ENCODE measurements at regions not wholly inside any gene's neighbourhood (a gene's known extent, or its start where the extent isn't known, plus 50 kb on each side); places are given as distances from the start of the nearest gene placed in this dataset.
A peak's percentile ranks its signal among the peaks of the same experiment; 100 is the strongest.

DNA sequence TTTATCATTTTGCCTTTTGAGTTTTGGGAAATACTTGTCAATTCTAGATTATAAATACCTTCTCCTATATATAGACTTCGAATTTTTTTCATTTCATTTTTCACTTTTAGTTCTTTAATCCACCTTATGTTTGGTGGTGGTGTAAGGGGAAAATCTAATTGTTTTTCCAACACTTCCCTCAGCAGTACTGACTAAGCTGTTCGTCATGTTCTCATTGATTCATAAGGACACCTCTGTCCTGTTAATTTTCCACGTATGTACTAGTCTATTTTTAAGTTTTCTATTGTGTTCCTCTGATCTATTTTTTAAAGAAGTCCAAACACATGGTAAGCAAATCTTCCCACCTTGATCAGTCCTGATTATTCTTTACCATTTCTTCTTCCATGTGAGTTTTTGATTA lies 254.2 kb downstream of the SYK start:
- DNase-seq = no peak
- in situ Hi-C loops (cut with HindIII; ENCODE audit: low pct_ligation_motif_present, low pct_unique_long_range_greater_than_20kb, low sequenced_read_pairs) = no loop called here

DNA sequence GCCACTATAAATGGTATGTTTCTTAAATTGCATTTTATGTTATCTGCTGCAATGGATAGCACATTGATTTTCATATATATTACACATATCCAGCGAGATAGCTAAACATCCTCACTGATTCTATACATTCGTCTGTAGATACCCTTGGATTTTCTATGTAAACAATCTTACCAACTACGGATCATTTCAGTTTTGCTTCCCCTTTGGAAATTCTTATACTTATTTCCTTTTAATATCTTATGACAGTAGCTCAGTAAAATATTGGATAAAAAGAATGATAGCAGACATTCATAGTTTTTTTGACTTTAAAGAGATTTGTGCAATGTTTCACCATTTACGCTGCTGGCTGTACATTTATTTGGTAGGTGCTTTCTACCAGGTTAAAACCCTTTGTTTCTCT lies 254.9 kb downstream of the SYK start:
- in situ Hi-C loops (cut with HindIII; ENCODE audit: low pct_ligation_motif_present, low pct_unique_long_range_greater_than_20kb, low sequenced_read_pairs) = no loop called here

DNA sequence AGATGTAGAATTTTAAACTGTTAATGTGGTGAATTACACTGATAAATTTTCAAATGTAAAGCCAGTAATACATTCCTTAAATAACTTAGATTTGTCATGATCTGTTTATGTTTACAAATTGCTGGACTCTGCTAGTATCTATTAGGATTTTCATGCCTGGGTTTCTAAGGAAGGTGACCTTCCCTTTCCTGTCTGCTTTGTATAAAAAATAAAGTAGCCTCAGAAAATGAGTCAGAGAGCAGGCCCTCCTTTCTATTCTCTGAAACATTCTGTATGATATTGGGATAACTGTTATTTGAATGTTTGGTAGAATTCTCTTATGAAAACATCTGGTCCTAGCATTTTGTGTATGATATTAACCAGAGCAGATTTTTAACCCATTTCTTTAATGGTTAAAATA lies 255.3 kb downstream of the SYK start:
- in situ Hi-C loops (cut with HindIII; ENCODE audit: low pct_ligation_motif_present, low pct_unique_long_range_greater_than_20kb, low sequenced_read_pairs) = no loop called here

More for the DNA sequence above, 254.9 kb downstream of the SYK start:
- no peak for DNase-seq

DNA sequence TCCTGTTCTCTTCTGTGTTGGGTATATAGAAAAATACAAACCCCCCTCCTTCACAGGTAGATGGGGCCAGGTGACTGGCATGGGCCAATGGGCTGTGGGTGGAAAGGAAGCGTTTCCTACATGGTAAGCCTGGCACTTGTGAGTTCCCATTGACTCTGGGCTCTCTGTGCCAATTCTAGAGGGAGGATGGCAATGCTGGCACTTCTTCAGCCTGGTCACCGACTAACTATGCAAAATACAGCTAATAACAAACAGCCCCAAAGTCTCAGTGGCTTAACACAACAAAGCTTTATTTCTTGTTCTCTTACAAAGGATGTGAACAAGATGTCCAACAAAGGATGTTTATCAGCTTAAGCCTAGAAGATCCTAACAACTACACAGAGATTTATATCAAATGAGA lies 258.1 kb downstream of the SYK start:
- in situ Hi-C loops (cut with HindIII; ENCODE audit: low pct_ligation_motif_present, low pct_unique_long_range_greater_than_20kb, low sequenced_read_pairs) = no loop called here
- DNase-seq = no peak

More for the DNA sequence above, 255.3 kb downstream of the SYK start:
- no peak for DNase-seq

DNA sequence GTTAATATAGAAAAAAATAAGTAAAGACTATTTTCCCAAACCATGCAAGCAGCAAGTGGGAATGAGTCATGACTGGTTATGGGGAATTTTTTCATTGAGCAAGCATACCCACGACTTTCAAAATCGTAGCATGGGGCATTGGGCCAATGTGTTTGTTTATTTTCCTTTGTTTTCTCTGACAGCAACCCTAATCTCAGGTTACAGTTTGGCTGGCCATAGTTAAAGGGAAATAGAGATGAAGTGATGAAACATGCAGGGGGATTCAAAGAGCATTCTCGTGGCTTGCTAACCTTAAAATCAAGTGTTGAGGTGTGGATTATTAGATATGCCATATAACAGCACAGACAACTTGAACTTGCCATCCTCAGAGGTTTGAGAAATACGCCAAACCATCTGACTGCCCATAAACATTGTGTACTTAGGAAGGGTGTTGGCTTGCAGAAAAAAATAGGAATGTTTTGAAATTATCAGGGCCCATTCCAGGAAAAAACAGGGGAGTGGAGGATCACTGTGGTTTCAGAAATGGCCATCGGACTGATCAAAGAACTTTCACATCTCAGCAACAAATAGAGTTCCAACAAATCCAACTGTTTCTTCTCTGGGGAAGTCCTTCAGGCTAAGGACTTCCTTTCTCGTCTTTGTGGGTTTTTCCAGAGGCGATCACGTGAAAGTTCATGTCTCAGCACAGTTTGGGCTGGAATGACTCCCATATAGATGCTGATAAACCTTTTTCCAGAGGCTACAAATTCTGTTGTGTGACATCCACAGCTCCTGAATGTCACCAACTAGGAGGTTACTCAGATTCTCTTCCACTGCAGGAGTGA lies 259.1 kb downstream of the SYK start:
- DNase-seq = peak; percentile 15

DNA sequence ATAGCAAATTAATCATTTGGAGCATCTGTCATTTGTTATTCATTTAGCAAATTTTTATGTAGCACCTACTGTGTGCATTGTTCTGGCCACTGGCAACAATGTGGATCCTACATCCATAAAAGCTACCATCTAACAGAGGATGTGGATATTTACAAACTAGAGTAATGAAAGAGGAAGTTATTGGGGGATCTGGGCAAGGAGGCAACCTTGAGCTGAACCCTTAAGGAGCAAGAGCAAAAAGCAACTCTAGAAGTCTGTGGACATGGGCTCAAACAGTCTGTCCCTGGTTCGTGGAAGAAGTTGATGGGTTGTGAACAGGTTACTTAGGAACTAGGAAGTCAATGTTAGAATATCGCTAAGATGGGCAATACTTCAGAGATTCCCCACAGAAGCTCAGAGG lies 259.9 kb downstream of the SYK start:
- no peak for DNase-seq

More for the DNA sequence above, 259.1 kb downstream of the SYK start:
- in situ Hi-C loops (cut with HindIII; ENCODE audit: low pct_ligation_motif_present, low pct_unique_long_range_greater_than_20kb, low sequenced_read_pairs) = no loop called here

DNA sequence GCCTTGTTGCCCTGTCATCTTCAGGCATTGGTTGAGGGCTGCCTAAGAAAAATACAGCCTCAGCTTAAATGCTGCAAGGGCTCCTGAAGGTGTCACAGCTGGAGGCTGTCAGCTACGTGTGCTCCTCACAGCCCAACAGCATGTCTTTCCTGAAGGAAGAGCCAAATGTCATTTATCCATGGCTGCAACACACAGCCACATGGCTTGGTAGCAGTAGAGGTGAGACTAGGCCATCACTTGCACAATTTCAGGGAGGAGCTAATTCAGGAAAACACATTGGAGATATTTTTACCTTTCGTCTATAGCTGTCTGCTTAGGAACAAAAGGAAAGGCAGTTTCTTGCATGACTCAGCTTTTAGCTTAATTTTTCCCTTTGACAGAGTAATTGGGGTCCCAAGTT lies 260.7 kb downstream of the SYK start:
- in situ Hi-C loops (cut with HindIII; ENCODE audit: low pct_ligation_motif_present, low pct_unique_long_range_greater_than_20kb, low sequenced_read_pairs) = no loop called here
- no peak for DNase-seq

More for the DNA sequence above, 259.9 kb downstream of the SYK start:
- in situ Hi-C loops (cut with HindIII; ENCODE audit: low pct_ligation_motif_present, low pct_unique_long_range_greater_than_20kb, low sequenced_read_pairs) = no loop called here

DNA sequence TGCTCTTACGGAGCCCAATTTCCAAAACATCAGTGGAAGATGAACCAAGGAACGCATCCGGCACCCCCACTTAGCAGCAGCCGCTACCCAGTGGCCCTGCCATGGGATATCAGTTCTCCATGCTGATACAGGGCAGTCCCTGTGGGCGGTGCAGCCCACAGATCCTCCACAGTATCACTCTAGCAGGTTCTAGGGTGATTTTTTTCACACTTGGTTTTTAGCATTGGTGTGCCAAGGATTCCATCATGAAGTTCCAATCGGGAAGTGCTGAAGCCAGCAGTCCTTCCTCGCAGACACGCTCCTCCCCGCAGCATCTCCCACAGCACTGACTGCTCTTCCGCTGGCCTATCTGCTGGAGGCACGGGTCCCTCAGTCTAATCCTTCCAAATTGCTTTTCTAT lies 261.9 kb downstream of the SYK start:
- in situ Hi-C loops (cut with HindIII; ENCODE audit: low pct_ligation_motif_present, low pct_unique_long_range_greater_than_20kb, low sequenced_read_pairs) = no loop called here

DNA sequence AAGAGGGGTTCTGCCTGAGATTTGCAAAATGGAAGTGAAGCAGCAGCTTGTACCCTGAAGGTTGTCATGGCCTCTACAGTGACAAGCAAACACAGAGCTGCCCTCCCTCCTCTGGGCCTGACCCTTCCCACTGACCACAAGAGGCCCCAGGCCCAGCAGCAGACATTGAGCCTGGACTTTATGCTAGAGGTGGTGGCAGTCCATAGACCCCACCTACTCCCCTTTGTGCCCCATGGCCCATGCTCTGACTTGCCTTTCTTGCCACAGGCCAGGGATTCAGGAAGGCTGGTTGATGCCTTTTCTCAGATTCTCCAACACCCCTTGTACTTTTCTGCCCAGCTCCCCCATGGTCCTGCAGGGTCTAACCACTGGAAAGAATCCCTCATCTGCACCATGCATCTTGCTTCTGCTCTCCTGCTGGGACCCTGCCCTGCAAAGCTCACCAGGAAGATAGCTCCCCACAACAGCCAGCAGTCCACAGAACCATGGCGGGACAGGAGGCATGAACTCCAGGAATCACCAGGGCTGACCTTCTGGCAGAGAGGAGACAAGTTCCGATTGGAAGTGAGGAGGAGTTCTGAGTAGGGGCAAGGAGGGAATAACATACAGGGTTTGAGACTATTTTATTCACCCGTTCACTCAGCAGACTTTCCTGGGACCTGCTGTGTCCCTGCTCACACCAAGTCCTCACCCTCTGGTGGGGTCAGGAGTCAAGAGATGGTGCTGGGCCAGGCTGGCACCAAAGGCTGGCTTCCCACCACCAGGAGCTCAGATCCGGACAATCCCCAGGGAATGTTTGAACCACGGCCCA lies 263.8 kb downstream of the SYK start:
- in situ Hi-C loops (cut with HindIII; ENCODE audit: low pct_ligation_motif_present, low pct_unique_long_range_greater_than_20kb, low sequenced_read_pairs) = no loop called here
- no peak for DNase-seq

More for the DNA sequence above, 261.9 kb downstream of the SYK start:
- no peak for DNase-seq

DNA sequence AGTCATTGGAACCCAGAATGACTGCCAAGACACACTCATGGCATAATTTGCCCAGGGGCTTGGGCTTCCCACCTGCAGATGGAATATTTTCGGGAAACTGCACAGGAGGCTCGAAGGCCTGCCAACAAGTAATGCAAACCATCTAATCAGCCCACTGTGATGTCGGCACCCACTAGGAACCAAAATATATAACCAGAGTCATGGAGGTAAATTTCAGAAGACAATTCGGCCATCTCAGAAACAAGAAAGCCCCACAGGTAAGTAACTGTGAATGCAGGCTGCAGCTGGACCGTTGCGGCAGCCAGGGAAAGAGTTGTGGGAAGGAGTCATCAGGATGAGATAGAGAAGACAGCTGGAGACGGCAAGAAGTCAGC lies 264.4 kb downstream of the SYK start:
- DNase-seq = no peak
- in situ Hi-C loops (cut with HindIII; ENCODE audit: low pct_ligation_motif_present, low pct_unique_long_range_greater_than_20kb, low sequenced_read_pairs) = no loop called here

DNA sequence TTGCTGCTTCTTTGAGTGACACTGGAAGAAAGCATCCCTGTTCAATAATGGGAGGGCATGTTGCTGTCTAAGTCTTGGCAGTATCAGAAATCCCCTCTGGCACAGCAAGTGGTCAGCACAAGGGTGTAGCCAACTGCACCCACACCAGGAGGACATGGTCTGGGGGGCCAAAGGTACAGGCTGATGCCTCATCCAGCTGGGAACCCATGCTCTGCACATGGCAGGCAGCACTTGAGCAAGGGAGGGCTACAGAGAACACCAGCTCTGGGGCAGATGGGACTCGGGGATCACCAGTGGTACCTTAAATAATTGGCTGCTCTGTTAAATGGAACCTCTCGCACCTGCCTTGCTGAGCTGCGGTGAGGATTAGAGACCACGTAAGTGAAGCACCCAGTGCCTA lies 265.2 kb downstream of the SYK start:
- no peak for DNase-seq
- in situ Hi-C loops (cut with HindIII; ENCODE audit: low pct_ligation_motif_present, low pct_unique_long_range_greater_than_20kb, low sequenced_read_pairs) = no loop called here

DNA sequence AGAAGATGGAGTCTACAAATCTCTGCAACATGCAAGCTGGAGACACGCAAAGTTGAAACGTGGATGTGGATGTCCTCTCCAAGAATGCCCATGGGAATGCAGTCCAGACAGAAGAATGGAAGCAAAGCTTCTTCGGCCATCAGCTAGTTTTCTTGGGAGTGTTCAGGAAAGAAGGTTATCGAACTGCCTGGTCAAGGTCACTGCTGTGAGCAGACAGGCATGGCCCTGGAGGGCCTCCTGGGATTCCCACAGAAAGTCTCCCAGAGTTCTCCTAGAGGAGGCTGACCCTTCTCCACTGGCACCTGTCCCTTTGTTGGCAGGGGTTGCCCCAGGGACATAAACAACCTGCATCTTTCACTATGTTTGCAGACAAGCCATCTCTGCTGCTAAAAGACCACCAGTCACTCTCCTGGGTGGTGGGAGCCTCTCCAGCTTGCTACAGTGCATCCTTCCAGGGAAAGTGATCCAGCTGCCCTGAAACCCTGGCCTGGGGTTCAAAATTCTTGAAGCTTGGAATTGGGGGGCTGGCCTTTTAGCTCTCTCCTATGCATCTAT lies 265.8 kb downstream of the SYK start:
- no peak for DNase-seq
- in situ Hi-C loops (cut with HindIII; ENCODE audit: low pct_ligation_motif_present, low pct_unique_long_range_greater_than_20kb, low sequenced_read_pairs) = no loop called here

DNA sequence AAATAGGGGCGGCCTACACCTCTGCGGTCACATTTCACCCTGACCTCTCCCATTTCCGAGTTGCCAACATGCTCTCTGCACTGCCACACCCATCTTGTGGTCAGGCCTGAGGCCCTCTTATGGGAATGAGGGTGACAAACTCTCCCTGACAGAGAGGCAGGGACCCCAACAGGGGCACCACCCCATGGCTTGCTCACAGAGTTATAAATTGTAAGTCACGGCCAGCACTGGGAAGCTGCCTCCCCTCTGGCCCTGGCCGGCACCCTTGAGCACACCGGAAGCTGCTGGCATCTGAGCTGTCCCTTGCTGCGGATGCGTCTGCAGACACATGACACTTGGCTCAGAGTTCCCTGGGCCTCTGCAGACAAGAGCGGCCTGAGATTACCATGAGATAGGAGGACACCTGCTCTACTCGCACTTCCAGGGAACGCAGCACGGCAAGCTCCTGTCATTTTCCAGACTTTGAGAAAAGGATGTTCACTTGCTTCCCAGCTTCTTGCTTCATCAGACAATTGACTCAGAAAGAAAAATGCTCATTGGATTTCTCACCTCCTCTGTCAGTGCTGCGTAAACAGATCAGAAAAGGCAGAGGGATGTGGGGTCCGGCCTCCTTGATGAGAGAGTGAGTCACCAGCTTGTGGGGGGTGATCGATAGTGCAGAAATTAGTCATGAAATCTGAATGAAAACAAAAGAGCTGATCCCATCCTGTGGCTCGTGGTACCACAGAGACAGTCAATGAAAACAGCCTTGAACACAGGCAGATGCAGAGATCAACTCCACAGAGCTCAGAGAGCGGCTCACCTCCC lies 269.8 kb downstream of the SYK start:
- in situ Hi-C loops (cut with HindIII; ENCODE audit: low pct_ligation_motif_present, low pct_unique_long_range_greater_than_20kb, low sequenced_read_pairs) = no loop called here
- no peak for DNase-seq

DNA sequence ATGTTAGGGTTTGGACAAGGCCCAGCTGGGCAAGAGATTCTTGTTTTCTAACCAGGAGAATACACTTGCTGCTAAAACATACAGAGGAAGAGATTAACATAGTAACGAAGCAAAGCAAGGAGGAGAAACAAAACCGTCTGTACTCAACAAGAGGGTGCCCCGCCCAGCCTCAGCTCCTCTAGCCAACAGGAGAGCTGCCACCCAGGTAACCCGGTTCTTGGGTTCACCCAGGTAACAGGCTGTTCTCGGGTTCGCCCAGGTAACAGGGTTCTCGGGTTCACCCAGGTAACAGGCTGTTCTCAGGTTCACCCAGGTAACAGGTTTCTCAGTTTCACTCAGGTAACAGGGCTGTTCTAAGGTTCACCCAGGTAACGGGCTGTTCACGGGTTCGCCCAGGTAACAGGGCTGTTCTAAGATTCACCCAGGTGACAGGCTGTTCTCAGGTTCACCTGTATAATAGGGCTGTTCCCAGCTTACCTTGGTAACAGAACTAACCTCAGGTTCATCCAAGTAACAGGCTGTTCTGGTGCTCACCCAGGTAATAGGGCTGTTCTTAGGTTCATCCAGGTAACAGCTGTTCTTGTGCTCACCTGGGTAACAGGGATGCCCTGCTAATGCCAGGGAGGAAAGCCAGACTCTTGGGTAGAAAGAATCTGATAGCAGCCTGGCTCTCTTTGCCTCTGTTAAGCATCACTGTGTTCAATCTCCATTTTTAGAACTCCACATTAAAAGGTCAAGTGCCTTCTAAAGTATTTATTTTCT lies 271.6 kb downstream of the SYK start:
- DNase-seq = no peak
- in situ Hi-C loops (cut with HindIII; ENCODE audit: low pct_ligation_motif_present, low pct_unique_long_range_greater_than_20kb, low sequenced_read_pairs) = no loop called here

DNA sequence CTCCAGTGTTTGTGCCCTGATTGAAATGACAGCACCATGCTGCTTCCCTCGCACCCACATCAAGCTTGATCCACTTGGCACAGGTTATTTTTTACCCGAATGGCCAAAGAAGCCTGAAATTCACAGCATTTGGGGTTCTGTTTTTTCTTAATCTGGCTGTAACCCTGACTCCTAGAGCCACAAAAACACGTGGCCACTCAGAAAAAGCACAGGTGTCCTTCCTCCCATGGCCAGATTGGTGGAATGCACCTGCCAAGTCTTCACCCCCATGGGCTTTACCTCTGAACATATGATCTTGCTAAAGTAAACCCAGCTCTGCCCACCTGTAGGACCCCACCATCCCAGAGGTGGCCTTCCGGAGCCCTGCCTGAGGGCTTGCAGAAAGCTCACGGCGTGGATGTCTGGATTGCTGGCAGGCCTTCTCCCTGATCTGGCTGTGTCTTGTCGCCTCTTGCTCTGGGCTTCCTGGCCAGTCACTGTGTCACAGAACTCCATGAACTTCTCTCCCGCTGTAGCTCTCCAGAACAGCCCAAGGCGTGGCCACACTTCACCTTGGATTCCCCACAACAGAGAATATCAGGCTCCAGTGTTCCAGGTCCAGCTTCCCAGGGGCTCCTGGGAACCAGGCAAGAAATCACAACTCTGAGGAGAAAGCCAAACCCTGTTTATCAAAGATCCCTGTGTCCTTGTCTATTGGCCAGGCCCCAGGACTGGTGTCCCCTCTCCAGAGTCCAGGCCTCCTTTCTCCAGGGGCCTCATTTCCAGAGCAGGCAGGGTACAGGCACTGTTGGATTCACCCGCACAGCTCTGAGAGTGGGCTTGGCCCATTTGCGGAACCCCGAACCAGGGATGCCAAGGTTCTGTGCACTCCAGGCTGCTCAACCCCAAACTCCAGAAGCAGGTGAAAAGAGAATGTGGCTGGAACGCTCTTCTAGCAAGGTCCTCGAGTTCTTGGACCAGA lies 272.5 kb downstream of the SYK start:
- DNase-seq = no peak
- in situ Hi-C loops (cut with HindIII; ENCODE audit: low pct_ligation_motif_present, low pct_unique_long_range_greater_than_20kb, low sequenced_read_pairs) = no loop called here

DNA sequence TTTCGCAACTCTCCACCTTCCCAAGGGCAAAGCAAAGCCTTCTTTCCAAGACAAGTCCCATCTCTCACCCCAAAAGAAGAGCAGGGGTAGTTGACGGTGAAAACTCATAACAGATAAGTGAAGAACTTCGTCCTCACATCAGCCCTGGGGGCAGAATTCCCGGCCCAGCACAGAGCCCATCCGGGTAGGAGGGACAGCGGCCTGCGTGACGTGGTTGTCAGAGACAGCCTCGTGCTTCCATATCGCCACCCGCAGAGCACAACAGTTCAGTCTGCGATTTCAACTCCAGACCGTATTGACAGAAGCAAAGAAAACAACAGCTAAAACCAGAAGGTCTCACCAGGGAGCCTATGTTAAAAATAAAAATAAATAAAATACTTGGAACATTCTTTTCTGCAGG lies 273.2 kb downstream of the SYK start:
- in situ Hi-C loops (cut with HindIII; ENCODE audit: low pct_ligation_motif_present, low pct_unique_long_range_greater_than_20kb, low sequenced_read_pairs) = no loop called here
- no peak for DNase-seq

DNA sequence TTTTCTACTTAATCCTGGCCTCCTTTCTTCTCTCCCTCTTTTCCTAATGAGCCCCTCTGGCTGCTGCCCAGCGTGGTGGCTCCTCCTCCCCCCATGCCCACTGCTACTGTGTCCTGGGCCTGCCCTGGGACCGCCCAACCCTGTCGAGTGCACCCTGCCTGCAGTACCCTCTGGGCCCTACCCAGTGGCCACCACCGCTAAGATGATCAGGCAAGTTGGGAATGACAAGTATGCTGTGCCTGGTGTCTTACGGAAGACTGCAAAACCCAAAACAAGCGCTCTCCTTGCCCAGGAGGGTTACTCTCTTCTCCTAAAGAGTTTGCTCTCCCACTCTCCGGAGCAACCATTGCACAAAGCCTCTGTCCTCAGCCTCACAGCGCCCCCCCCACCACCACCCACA lies 273.7 kb downstream of the SYK start:
- DNase-seq = no peak
- in situ Hi-C loops (cut with HindIII; ENCODE audit: low pct_ligation_motif_present, low pct_unique_long_range_greater_than_20kb, low sequenced_read_pairs) = no loop called here
